Mucosa of descending colon (tissue), 3 donors: ENCODE measurements at regions not wholly inside any gene's neighbourhood (a gene's known extent, or its start where the extent isn't known, plus 50 kb on each side); places are given as distances from the start of the nearest gene placed in this dataset.
A peak's percentile ranks its signal among the peaks of the same experiment; 100 is the strongest.

Source experiments
- ATAC-seq: fragments of 200-7000 bp; cut with Tn5 transposase; one replicate; pipeline ENCODE4 v1.9.1; 2020; ENCODE audit warnings: mild to moderate bottlenecking, moderate library complexity
- DNase-seq, 3 donors: peaks; one replicate each; pipeline ENCODE4 v3.0.0-alpha.2; 2020
- H3K36me3 ChIP-seq: fragments of 200-600 bp; one replicate; pipeline ENCODE4 v1.8.0; 2021; ENCODE audit warnings: low read depth, mild to moderate bottlenecking
- H3K4me1 ChIP-seq: fragments of 200-600 bp; one replicate; pipeline ENCODE4 v1.8.0; 2021; ENCODE audit warnings: low read depth, mild to moderate bottlenecking
- H3K4me3 ChIP-seq: fragments of 200-600 bp; one replicate; pipeline ENCODE4 v1.8.0; 2021; ENCODE audit warnings: mild to moderate bottlenecking
- H3K9me3 ChIP-seq: fragments of 200-600 bp; one replicate; pipeline ENCODE4 v1.8.0; 2021; ENCODE audit warnings: mild to moderate bottlenecking
- intact Hi-C, 2 donors: fragments of 100-400 bp; cut with DNase I in 1 of 2; cut with micrococcal nuclease in 1 of 2; formaldehyde crosslinking; loops; one replicate each; pipeline versions ENCODE4 v1.11.0 to v1.11.1; 2022; cut with DNase I, micrococcal nuclease
- TF ChIP-seq, protein P1 (sequence below): fragments of 200-600 bp; IDR thresholded peaks from one replicate; pipeline ENCODE4 v1.8.0; 2022; ENCODE audit warnings: antibody characterized with exemption, mild to moderate bottlenecking
- donor health status: DM: no; HTN: no; CAD: no; lungs with moderate emphysema.
- donor health status: DM: no; HTN: no; CAD: no.
- donor health status: DM: no; HTN: yes; CAD: no.

DNA sequence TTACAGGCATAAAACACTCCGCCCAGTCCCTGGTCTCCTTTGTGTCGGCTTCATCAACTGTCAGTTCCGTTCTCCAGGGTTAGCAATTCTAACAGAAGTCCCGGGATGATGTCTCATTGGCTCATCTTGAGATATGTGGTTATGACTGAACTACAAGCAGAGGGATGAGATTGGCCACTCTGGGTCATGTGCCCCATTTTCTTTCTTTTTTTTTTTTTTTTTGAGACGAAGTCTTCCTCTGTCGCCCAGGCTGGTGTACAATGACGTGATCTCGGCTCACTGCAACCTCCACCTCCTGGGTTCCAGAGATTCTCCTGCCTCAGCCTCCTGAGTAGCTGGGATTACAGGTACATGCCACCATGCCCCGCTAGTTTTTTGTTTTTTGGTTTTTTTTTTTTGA is 95.4 kb upstream of the MRI1 start:
- no peaks in the 10 kb centered on the region for H3K36me3 ChIP-seq
- intact Hi-C loops, result no loop called here
- no peak for ATAC-seq
- H3K4me3 ChIP-seq, result no peak overlapping the region
- TF ChIP-seq, protein P1, sequence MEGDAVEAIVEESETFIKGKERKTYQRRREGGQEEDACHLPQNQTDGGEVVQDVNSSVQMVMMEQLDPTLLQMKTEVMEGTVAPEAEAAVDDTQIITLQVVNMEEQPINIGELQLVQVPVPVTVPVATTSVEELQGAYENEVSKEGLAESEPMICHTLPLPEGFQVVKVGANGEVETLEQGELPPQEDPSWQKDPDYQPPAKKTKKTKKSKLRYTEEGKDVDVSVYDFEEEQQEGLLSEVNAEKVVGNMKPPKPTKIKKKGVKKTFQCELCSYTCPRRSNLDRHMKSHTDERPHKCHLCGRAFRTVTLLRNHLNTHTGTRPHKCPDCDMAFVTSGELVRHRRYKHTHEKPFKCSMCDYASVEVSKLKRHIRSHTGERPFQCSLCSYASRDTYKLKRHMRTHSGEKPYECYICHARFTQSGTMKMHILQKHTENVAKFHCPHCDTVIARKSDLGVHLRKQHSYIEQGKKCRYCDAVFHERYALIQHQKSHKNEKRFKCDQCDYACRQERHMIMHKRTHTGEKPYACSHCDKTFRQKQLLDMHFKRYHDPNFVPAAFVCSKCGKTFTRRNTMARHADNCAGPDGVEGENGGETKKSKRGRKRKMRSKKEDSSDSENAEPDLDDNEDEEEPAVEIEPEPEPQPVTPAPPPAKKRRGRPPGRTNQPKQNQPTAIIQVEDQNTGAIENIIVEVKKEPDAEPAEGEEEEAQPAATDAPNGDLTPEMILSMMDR, result no peak
- peaks cover 4% of the 10 kb centered on the region for H3K9me3 ChIP-seq
- H3K4me1 ChIP-seq, result peaks cover 6% of the 10 kb centered on the region
- DNase-seq, result no peak

DNA sequence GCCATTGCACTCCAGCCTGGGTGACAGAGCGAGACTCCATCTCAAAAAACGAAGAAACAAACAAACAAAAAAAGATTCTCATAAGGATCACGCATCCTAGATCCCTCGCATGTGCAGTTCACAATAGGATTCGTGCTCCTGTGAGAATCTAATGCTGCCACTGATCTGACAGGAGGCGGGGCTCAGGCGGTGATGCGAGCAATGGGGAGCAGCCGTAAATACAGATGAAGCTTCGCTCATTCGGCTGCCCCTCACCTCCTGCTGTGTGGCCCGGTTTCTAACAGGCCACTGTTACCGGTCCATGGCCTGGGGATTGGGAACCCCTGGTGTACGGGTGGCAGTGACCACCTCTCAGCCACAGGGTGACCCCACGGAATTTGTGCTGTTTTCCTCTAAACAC is 98.2 kb upstream of the MRI1 start:
- intact Hi-C loops, result no loop called here
- TF ChIP-seq, protein P1, result no peak

DNA sequence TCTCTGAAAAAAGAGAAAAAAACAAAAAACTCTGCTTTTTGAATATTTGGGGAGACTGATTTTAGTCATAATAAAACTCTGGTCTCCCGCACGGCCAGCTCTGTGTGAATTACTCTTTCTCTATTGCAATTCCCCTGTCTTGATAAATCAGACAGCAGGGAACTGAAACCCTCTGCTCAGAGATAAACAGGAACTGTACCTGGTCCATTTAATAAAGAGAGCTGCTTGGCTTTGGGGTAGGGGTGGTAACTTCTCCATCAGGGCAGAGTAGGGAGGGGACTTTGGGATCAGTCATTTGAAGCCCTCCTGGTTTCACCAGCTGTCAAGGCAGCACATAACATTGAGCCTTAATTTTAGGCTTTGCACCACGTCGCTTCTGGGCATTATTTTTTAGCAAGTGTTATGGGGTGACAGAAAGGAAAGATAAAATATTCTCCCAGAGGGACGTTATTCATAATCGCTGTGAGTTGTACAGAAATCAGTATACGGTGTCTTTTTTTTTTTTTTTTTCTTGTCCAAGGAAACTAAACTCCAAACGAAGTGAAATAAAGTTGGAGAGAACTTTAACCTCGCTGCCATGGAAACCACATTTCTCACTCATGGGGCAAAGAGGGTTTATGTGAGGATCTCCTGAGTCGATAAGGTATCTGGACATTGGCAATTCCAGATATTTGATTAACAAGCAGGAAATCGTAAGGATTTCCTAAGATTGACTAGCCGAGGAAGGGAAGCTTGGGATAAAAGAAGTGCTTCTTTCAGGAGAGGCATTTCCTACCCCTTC is 99.0 kb upstream of the MRI1 start:
- intact Hi-C loops, result no loop called here
- Histone ChIP-seq H3K4me1 (peaks cover 6% of the 10 kb centered on the region), H3K4me3 (no peak overlapping the region), H3K36me3 (no peaks in the 10 kb centered on the region), H3K9me3 (no peaks in the 10 kb centered on the region)
- peak in 1 of 3 donors; percentile 62 for DNase-seq
- ATAC-seq, result peak; percentile 61
- TF ChIP-seq, protein P1, result no peak

More for the DNA sequence above, 98.2 kb upstream of the MRI1 start:
- H3K36me3 ChIP-seq, result no peaks in the 10 kb centered on the region
- H3K4me1 ChIP-seq, result peaks cover 6% of the 10 kb centered on the region
- no peak overlapping the region for H3K4me3 ChIP-seq
- DNase-seq, result no peak
- ATAC-seq, result no peak
- H3K9me3 ChIP-seq, result no peaks in the 10 kb centered on the region

DNA sequence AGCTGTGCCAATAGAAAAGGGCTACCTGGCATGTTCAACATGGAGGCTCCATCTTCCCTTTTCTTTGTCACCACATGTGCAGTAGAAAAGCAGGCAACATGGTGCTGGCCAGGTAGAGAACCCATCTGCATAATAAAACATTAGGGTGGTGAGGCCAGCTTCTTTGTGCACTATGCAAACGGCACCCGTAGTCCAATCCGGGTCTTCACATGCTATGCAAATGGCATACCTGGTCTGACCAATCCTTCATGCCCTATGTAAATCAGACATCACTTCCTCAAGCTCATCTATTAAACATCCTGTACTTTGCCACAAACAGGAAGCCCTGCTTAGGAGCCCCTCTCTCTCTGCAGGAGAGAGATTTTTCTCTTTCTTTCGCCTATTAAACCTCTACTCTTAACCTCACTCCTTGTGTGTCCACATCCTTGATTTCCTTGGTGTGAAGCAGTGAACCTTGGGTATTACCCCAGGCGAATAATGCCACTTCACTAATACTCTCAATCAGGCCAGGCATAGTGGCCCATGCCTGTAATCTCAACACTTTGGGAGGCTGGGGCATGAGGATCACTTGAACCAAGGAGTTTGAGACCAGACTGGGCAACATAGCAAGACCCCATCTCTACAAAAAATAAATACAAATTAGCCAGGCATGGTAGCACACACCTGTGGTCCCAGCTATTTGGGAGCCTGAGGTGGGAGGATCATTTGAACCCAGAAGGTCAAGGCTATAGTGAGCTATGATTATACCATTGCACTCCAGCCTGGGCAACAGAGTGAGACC is 111.3 kb upstream of the MRI1 start:
- TF ChIP-seq, protein P1, result no peak
- Histone ChIP-seq H3K4me3 (no peak overlapping the region), H3K36me3 (no peaks in the 10 kb centered on the region), H3K9me3 (no peaks in the 10 kb centered on the region), H3K4me1 (no peaks in the 10 kb centered on the region)
- DNase-seq (no peak), ATAC-seq (peak; percentile 34)
- intact Hi-C loops, result no loop called here

DNA sequence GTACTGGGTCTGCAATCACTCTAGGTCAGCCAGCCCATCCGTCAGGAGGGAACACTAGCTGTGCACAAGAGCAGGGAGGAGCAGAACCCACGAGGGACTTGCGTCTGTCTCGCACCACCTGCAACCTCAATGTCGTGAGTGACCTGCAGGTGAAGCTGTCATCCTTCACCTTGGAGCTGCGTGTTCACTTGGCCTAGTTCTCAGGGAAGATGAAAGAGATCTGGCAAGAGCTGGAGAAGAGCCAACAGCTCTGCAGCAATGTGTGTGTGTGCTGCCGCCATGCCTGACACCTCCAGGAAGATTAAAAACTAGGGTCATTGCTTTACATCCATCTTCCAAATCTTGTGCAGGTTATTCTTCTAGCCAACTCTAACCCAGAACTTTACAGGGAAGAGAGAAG is 117.6 kb upstream of the MRI1 start:
- Histone ChIP-seq H3K4me1 (no peaks in the 10 kb centered on the region), H3K9me3 (no peaks in the 10 kb centered on the region), H3K36me3 (no peaks in the 10 kb centered on the region), H3K4me3 (no peak overlapping the region)
- TF ChIP-seq, protein P1, result no peak
- ATAC-seq (no peak), DNase-seq (no peak)
- intact Hi-C loops, result no loop called here
